GM12878 (cell line): ENCODE measurements at regions not wholly inside any gene's neighbourhood (a gene's known extent, or its start where the extent isn't known, plus 50 kb on each side); places are given as distances from the start of the nearest gene placed in this dataset.

ENCODE experiments used
- ATAC-seq: fragments of 200-7000 bp; cut with Tn5 transposase; 3 replicates; pipeline ENCODE4 v1.9.1; 2020; ENCODE audit warnings: mild to moderate bottlenecking, moderate library complexity
- BruUV-seq: library from RNA; stranded (reverse); fragments of 400-500 nt; replicated peaks from 2 replicates; lab custom pipeline; 2021; lab: Mats Ljungman, UMichigan
- CTCF ChIA-PET: fragments of 300-600 bp; sonication (Branson Sonifier 250); formaldehyde crosslinking; extraction: SDS; loops from one replicate; lab custom pipeline; 2021; ENCODE audit warnings: inconsistent platforms; lab: Yijun Ruan, JAX
- POLR2A ChIA-PET: fragments of 350-600 bp; formaldehyde crosslinking; extraction: SDS; loops from one replicate; lab custom pipeline; 2021; ENCODE audit warnings: inconsistent platforms; lab: Charles Lee
- RAD21 ChIA-PET: fragments of 300-600 bp; sonication (Branson Sonifier 250); formaldehyde crosslinking; loops from one replicate; lab custom pipeline; 2023; ENCODE audit warnings: antibody characterized with exemption; ENCODE audit not compliant: unreplicated experiment; lab: Charles Lee
- SMC1A ChIA-PET: fragments of 300-600 bp; sonication (Branson Sonifier 250); formaldehyde crosslinking; loops from one replicate; lab custom pipeline; 2023; ENCODE audit not compliant: unreplicated experiment, uncharacterized antibody; lab: Charles Lee
- DNase-seq: peaks from one replicate; pipeline ENCODE4 v3.0.0-alpha.2; 2011; ENCODE audit warnings: low read depth, low spot score
- FAIRE-seq: peaks from 3 replicates; lab custom pipeline; 2011; peaks lifted over from hg19 to GRCh38; lab: Jason Lieb, UNC
- H2AFZ ChIP-seq: 2 replicates; pipeline ENCODE4 v1.6.0; 2011; ENCODE audit warnings: low read depth, low read length, control low read depth; ENCODE audit not compliant: control insufficient read depth
- H3K27ac ChIP-seq: 2 replicates; pipeline ENCODE4 v1.5.1; 2011; ENCODE audit warnings: control low read depth; ENCODE audit not compliant: control insufficient read depth, insufficient read depth
- H3K27me3 ChIP-seq, 2 experiments: replicated peaks in 1 of 2; 2 replicates each; pipeline versions ENCODE4 v1.6.0 to v1.6.1; 2011; ENCODE audit warnings: low read length in 1 of 2; ENCODE audit not compliant: control insufficient read depth in 2 of 2, insufficient read depth in 2 of 2
- H3K36me3 ChIP-seq, 2 experiments: 2 replicates each; pipeline ENCODE4 v1.5.1; 2011; ENCODE audit warnings: low read length in 1 of 2; ENCODE audit not compliant: control insufficient read depth in 2 of 2, insufficient read depth in 2 of 2
- H3K4me1 ChIP-seq: 2 replicates; pipeline ENCODE4 v1.6.1; 2011; ENCODE audit warnings: mild to moderate bottlenecking, low read length, moderate library complexity, mixed read lengths; ENCODE audit not compliant: control insufficient read depth, insufficient read depth
- H3K4me2 ChIP-seq: 2 replicates; pipeline ENCODE4 v1.6.0; 2011; ENCODE audit warnings: control low read depth; ENCODE audit not compliant: control insufficient read depth, insufficient read depth
- H3K4me3 ChIP-seq: fragments of 200-600 bp; sonication (generic); 2 replicates; pipeline ENCODE4 v1.5.1; 2016
- H3K79me2 ChIP-seq: 2 replicates; pipeline ENCODE4 v1.6.0; 2011; ENCODE audit warnings: low read length; ENCODE audit not compliant: control insufficient read depth, insufficient read depth
- H3K9ac ChIP-seq: 2 replicates; pipeline ENCODE4 v1.8.0; 2011; ENCODE audit warnings: low read length, control low read depth, mixed read lengths; ENCODE audit not compliant: control insufficient read depth, insufficient read depth
- H3K9me3 ChIP-seq: replicated peaks from 3 replicates; pipeline ENCODE4 v1.5.1; 2011; ENCODE audit warnings: mild to moderate bottlenecking, low read length; ENCODE audit not compliant: control insufficient read depth, insufficient read depth
- H4K20me1 ChIP-seq: 2 replicates; pipeline ENCODE4 v1.6.0; 2011; ENCODE audit not compliant: control insufficient read depth, insufficient read depth
- ATF7 ChIP-seq: fragments of 450-650 bp; IDR thresholded peaks from 2 replicates; pipeline ENCODE4 v1.6.1; 2016; ENCODE audit warnings: low read depth, mild to moderate bottlenecking
- BCLAF1 ChIP-seq: fragments of 450-650 bp; IDR thresholded peaks from 2 replicates; pipeline ENCODE4 v1.6.1; 2017; ENCODE audit warnings: antibody characterized with exemption, mild to moderate bottlenecking, moderate library complexity
- CHD2 ChIP-seq: IDR thresholded peaks from 2 replicates; pipeline ENCODE4 v1.6.1; 2011; ENCODE audit warnings: low read depth, low read length, improper control_type of control experiment, borderline replicate concordance
- CREM ChIP-seq: IDR thresholded peaks from 2 replicates; pipeline ENCODE4 v1.6.1; 2014; ENCODE audit warnings: antibody characterized with exemption, low read depth
- EGR1 ChIP-seq, 2 experiments: IDR thresholded peaks; 1 replicate in 1 of 2; 2 replicates in 1 of 2; pipeline ENCODE4 v1.6.1; 2011 to 2012; ENCODE audit warnings: low read depth in 2 of 2, low read length in 2 of 2, borderline replicate concordance in 1 of 2, mild to moderate bottlenecking in 1 of 2, moderate library complexity in 1 of 2
- EZH2 ChIP-seq: IDR thresholded peaks from 2 replicates; pipeline ENCODE4 v1.6.1; 2012; ENCODE audit warnings: low read depth, mild to moderate bottlenecking, control low read depth, inconsistent platforms, low read length, borderline replicate concordance; ENCODE audit not compliant: control insufficient read depth
- IRF5 ChIP-seq: fragments of 450-650 bp; IDR thresholded peaks from 2 replicates; pipeline ENCODE4 v1.6.1; 2017; ENCODE audit warnings: borderline replicate concordance
- KDM1A ChIP-seq: fragments of 200-600 bp; sonication (generic); IDR thresholded peaks from 2 replicates; pipeline ENCODE4 v1.6.1; 2016; ENCODE audit warnings: borderline replicate concordance
- MEF2B ChIP-seq: fragments of 450-650 bp; IDR thresholded peaks from 2 replicates; pipeline ENCODE4 v1.6.1; 2018; ENCODE audit warnings: mild to moderate bottlenecking, moderate library complexity; ENCODE audit not compliant: partially characterized antibody, poor library complexity, severe bottlenecking
- RELB ChIP-seq: fragments of 450-650 bp; IDR thresholded peaks from 2 replicates; pipeline ENCODE4 v1.6.1; 2017; ENCODE audit warnings: low read depth, mild to moderate bottlenecking, moderate library complexity
- STAT1 ChIP-seq: fragments of 450-650 bp; conservative IDR thresholded peaks from 2 replicates; pipeline ENCODE4 v1.6.1; 2014; ENCODE audit warnings: antibody characterized with exemption, mild to moderate bottlenecking
- TARDBP ChIP-seq: IDR thresholded peaks from 2 replicates; pipeline ENCODE4 v1.6.1; 2016; ENCODE audit warnings: borderline replicate concordance
- TCF3 ChIP-seq: IDR thresholded peaks from 2 replicates; pipeline ENCODE4 v1.6.1; 2012; ENCODE audit warnings: low read depth, mild to moderate bottlenecking, low read length, borderline replicate concordance; ENCODE audit not compliant: insufficient read depth
- ZNF217 ChIP-seq: fragments of 450-650 bp; IDR thresholded peaks from 2 replicates; pipeline ENCODE4 v1.6.1; 2017; ENCODE audit warnings: antibody characterized with exemption, mild to moderate bottlenecking
- WGBS: methylation state at CpG from one replicate; pipeline ENCODE4 v1.1.6; 2016; ENCODE audit warnings: low lambda C conversion rate; ENCODE audit not compliant: insufficient replicate concordance, insufficient coverage; ENCODE audit errors: missing lambda C conversion rate; 5-methylcytosine and 5-hydroxymethylcytosine counted together
- in situ Hi-C: fragments of 300-500 bp; cut with MboI; formaldehyde crosslinking; loops from 9 replicates; pipeline ENCODE4 v1.14.3; 2018; ENCODE audit warnings: mixed read lengths
- intact Hi-C: fragments of 100-400 bp; cut with micrococcal nuclease; formaldehyde crosslinking; loops from one replicate; pipeline ENCODE4 v1.14.2; 2022; ENCODE audit not compliant: unreplicated experiment
- TF ChIP-seq, protein P1 (sequence below): fragments of 450-650 bp; formaldehyde crosslinking; IDR thresholded peaks from 2 replicates; pipeline ENCODE4 v1.4.0; 2022; ENCODE audit warnings: mild to moderate bottlenecking, moderate library complexity

DNA sequence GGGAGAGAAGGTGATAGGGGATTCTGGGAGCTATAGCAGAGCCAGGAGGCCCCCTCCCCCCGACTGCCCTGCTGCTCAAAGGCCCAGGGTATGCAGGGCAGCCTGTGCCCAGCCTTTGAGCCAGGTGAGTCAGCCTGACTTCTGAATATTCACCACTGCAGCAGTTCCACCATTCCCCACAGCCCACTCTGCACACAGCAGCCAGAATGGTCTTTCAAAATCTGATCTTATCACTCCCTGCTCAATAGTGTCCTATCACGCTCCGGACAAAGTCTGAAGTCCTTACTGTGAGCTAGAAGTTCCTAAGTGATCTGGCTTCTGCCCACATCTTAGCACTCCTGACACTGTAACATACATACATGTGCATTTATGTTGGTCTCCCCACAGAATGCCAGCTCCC lies 111.7 kb downstream of the BUD13 start (continued):
- TF ChIP-seq EZH2, result no peak
- TF ChIP-seq MEF2B, result no peak
- TF ChIP-seq TCF3, result no peak
- TF ChIP-seq BCLAF1, result no peak
- TF ChIP-seq, all 136 proteins: peak for 0

DNA sequence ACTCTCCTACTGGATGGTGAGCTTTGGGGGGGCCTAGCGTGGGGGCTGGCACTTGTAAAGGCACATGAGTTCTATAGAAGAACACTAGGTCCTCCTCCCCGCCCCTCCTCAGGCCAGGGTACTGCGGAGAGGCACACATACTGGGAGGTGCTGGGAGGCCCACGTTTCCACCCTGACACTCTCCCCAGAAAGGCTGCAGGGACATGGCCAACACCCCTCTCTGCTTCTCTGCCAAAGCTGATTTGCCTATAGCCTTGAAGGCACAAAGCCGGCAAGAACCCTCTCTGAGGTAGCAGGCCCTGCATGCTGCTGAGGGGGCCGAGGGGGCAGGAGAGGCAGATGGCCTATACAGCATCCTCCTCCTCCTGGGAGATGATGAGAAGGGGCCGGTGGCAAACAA lies 112.8 kb downstream of the BUD13 start:
- H3K9me3 ChIP-seq, result no peaks in the 10 kb centered on the region; the same call in 1 of the 3 replicates
- ChIA-PET RAD21 (no interaction called here), POLR2A (no interaction called here), SMC1A (no interaction called here), CTCF (no interaction called here)
- peaks cover 1 to 5% of the 10 kb centered on the region in 2 experiments; a peak in 2 of 4 replicates for H3K27me3 ChIP-seq
- WGBS, result 13% methylated on average over 7 of the region's 7 CpGs
- H3K4me3 ChIP-seq, result no peak overlapping the region
- intact Hi-C loops, result no loop called here
- H2AFZ ChIP-seq, result no peak overlapping the region
- no TSS peak for BruUV-seq
- H3K4me2 ChIP-seq, result no peak overlapping the region
- no peak for DNase-seq
- FAIRE-seq, result no peak
- H4K20me1 ChIP-seq, result no peaks in the 10 kb centered on the region
- no peak for ATAC-seq
- H3K36me3 ChIP-seq, result no peaks in the 10 kb centered on the region
- H3K4me1 ChIP-seq, result no peaks in the 10 kb centered on the region
- H3K27ac ChIP-seq, result no peak overlapping the region
- H3K79me2 ChIP-seq, result no peaks in the 10 kb centered on the region
- in situ Hi-C loops, result no loop called here
- no peak overlapping the region for H3K9ac ChIP-seq
- no peak for TF ChIP-seq STAT1
- TF ChIP-seq IRF5, result no peak
- TF ChIP-seq, protein P1, sequence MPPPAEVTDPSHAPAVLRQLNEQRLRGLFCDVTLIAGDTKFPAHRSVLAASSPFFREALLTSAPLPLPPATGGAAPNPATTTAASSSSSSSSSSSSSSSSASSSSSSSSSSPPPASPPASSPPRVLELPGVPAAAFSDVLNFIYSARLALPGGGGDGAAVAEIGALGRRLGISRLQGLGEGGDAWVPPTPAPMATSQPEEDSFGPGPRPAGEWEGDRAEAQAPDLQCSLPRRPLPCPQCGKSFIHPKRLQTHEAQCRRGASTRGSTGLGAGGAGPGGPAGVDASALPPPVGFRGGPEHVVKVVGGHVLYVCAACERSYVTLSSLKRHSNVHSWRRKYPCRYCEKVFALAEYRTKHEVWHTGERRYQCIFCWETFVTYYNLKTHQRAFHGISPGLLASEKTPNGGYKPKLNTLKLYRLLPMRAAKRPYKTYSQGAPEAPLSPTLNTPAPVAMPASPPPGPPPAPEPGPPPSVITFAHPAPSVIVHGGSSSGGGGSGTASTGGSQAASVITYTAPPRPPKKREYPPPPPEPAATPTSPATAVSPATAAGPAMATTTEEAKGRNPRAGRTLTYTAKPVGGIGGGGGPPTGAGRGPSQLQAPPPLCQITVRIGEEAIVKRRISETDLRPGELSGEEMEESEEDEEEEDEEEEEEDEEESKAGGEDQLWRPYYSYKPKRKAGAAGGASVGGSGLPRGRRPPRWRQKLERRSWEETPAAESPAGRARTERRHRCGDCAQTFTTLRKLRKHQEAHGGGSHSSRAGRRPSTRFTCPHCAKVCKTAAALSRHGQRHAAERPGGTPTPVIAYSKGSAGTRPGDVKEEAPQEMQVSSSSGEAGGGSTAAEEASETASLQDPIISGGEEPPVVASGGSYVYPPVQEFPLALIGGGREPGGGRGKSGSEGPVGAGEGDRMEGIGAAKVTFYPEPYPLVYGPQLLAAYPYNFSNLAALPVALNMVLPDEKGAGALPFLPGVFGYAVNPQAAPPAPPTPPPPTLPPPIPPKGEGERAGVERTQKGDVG, result no peak
- TF ChIP-seq EGR1 (IDR thresholded peaks at IDR 0.05; ENCODE audit: borderline replicate concordance in 1 of 2, low read depth in 2 of 2, low read length in 2 of 2), result no peak
- no peak for TF ChIP-seq CREM
- TF ChIP-seq TARDBP, result no peak
- TF ChIP-seq KDM1A, result no peak
- no peak for TF ChIP-seq RELB
- no peak for TF ChIP-seq CHD2
- TF ChIP-seq ZNF217, result no peak
- TF ChIP-seq ATF7, result no peak
